Astrocyte (in vitro differentiated cells and primary cell): ENCODE measurements at regions not wholly inside any gene's neighbourhood (a gene's known extent, or its start where the extent isn't known, plus 50 kb on each side); places are given as distances from the start of the nearest gene placed in this dataset.

Experiments used
- CTCF ChIP-seq: IDR thresholded peaks from 2 replicates; pipeline ENCODE4 v1.5.1; 2011; ENCODE audit warnings: low read depth, mild to moderate bottlenecking, inconsistent platforms, low read length, moderate library complexity; ENCODE audit not compliant: insufficient read depth
- EZH2 ChIP-seq: IDR thresholded peaks from 2 replicates; pipeline ENCODE4 v1.6.1; 2012; ENCODE audit warnings: mild to moderate bottlenecking, low read length, inconsistent platforms; ENCODE audit not compliant: insufficient read depth

GRCh38 chr11:20311444-20311843 lies 52.1 kb upstream of the HTATIP2 start:
- no peak for TF ChIP-seq CTCF
- TF ChIP-seq EZH2 = no peak
